Glutamatergic neuron (in vitro differentiated cells): ENCODE measurements at regions not wholly inside any gene's neighbourhood (a gene's known extent, or its start where the extent isn't known, plus 50 kb on each side); places are given as distances from the start of the nearest gene placed in this dataset.

Experiments used
- DNase-seq: peaks from one replicate; pipeline ENCODE4 v3.0.0; 2022
- H3K27ac Mint-ChIP-seq: one replicate; pipeline ENCODE4 v1.8.0; 2020; ENCODE audit warnings: mild to moderate bottlenecking, mixed read lengths, inconsistent platforms; ENCODE audit not compliant: unreplicated experiment
- H3K27me3 Mint-ChIP-seq: one replicate; pipeline ENCODE4 v1.8.0; 2020; ENCODE audit warnings: mild to moderate bottlenecking, moderate library complexity, mixed read lengths, inconsistent platforms; ENCODE audit not compliant: unreplicated experiment
- H3K36me3 Mint-ChIP-seq: one replicate; pipeline ENCODE4 v1.8.0; 2020; ENCODE audit warnings: mild to moderate bottlenecking, mixed read lengths, inconsistent platforms; ENCODE audit not compliant: unreplicated experiment
- H3K4me1 Mint-ChIP-seq: one replicate; pipeline ENCODE4 v1.8.0; 2020; ENCODE audit warnings: mild to moderate bottlenecking, low read depth, mixed read lengths, inconsistent platforms; ENCODE audit not compliant: unreplicated experiment
- H3K4me3 Mint-ChIP-seq: one replicate; pipeline ENCODE4 v1.8.0; 2020; ENCODE audit warnings: mild to moderate bottlenecking, mixed read lengths, inconsistent platforms; ENCODE audit not compliant: unreplicated experiment
- H3K9me3 Mint-ChIP-seq: one replicate; pipeline ENCODE4 v1.8.0; 2020; ENCODE audit warnings: mild to moderate bottlenecking, moderate library complexity, mixed read lengths, inconsistent platforms; ENCODE audit not compliant: unreplicated experiment
- CTCF ChIP-seq: fragments of 200-600 bp; sonication (generic); IDR thresholded peaks from one replicate; pipeline ENCODE4 v1.5.0; 2021; ENCODE audit not compliant: partially characterized antibody, unreplicated experiment

- no peaks in the 10 kb centered on the region for H3K9me3 Mint-ChIP-seq
- H3K27ac Mint-ChIP-seq, result no peak overlapping the region
- no peak for DNase-seq
- TF ChIP-seq CTCF, result no peak
- H3K4me1 Mint-ChIP-seq, result no peaks in the 10 kb centered on the region
- no peaks in the 10 kb centered on the region for H3K27me3 Mint-ChIP-seq
- no peak overlapping the region for H3K4me3 Mint-ChIP-seq
- no peaks in the 10 kb centered on the region for H3K36me3 Mint-ChIP-seq
Observed at GRCh38 chr11:80617156-80617555, 1176.3 kb upstream of the TENM4 start.

GRCh38 chr11:80616070-80616800, 1175.4 kb upstream of the TENM4 start:
- no peak for TF ChIP-seq CTCF
- no peaks in the 10 kb centered on the region for H3K27me3 Mint-ChIP-seq

GRCh38 chr11:80613655-80614054, 1172.8 kb upstream of the TENM4 start:
- H3K36me3 Mint-ChIP-seq, result no peaks in the 10 kb centered on the region
- no peak for TF ChIP-seq CTCF
- H3K27ac Mint-ChIP-seq, result no peak overlapping the region
- no peak overlapping the region for H3K4me3 Mint-ChIP-seq
- DNase-seq, result no peak
- H3K9me3 Mint-ChIP-seq, result no peaks in the 10 kb centered on the region
- H3K27me3 Mint-ChIP-seq, result no peaks in the 10 kb centered on the region
- H3K4me1 Mint-ChIP-seq, result no peaks in the 10 kb centered on the region

More at GRCh38 chr11:80616070-80616800, 1175.4 kb upstream of the TENM4 start:
- H3K36me3 Mint-ChIP-seq, result no peaks in the 10 kb centered on the region
- no peak overlapping the region for H3K4me3 Mint-ChIP-seq
- H3K9me3 Mint-ChIP-seq, result no peaks in the 10 kb centered on the region
- no peaks in the 10 kb centered on the region for H3K4me1 Mint-ChIP-seq
- DNase-seq, result no peak
- no peak overlapping the region for H3K27ac Mint-ChIP-seq

GRCh38 chr11:80610516-80610915, 1169.7 kb upstream of the TENM4 start:
- Mint-ChIP-seq H3K4me1 (no peaks in the 10 kb centered on the region), H3K9me3 (no peaks in the 10 kb centered on the region), H3K36me3 (no peaks in the 10 kb centered on the region), H3K4me3 (no peak overlapping the region), H3K27ac (no peak overlapping the region), H3K27me3 (no peaks in the 10 kb centered on the region)
- no peak for DNase-seq
- no peak for TF ChIP-seq CTCF

- no peaks in the 10 kb centered on the region for H3K4me1 Mint-ChIP-seq
- no peaks in the 10 kb centered on the region for H3K27me3 Mint-ChIP-seq
- no peak overlapping the region for H3K4me3 Mint-ChIP-seq
- H3K36me3 Mint-ChIP-seq, result no peaks in the 10 kb centered on the region
- H3K27ac Mint-ChIP-seq, result no peak overlapping the region
- DNase-seq, result no peak
- no peaks in the 10 kb centered on the region for H3K9me3 Mint-ChIP-seq
- no peak for TF ChIP-seq CTCF
Observed at GRCh38 chr11:80603472-80603871, 1162.6 kb upstream of the TENM4 start.
